Adipocyte (in vitro differentiated cells): ENCODE measurements at regions not wholly inside any gene's neighbourhood (a gene's known extent, or its start where the extent isn't known, plus 50 kb on each side); places are given as distances from the start of the nearest gene placed in this dataset.

ENCODE experiments used
- DNase-seq: peaks from one replicate; pipeline ENCODE4 v3.0.0-alpha.2; 2015; ENCODE audit warnings: low read depth
- H3K27me3 ChIP-seq: replicated peaks from 2 replicates; pipeline ENCODE4 v1.7.0; 2013; ENCODE audit warnings: mild to moderate bottlenecking, low read length, moderate library complexity; ENCODE audit not compliant: control insufficient read depth, insufficient read depth
- H3K36me3 ChIP-seq: 2 replicates; pipeline ENCODE4 v1.7.0; 2013; ENCODE audit warnings: low read length, mild to moderate bottlenecking, moderate library complexity; ENCODE audit not compliant: control insufficient read depth, insufficient read depth, severe bottlenecking
- H3K4me1 ChIP-seq: 2 replicates; pipeline ENCODE4 v1.7.0; 2013; ENCODE audit warnings: mild to moderate bottlenecking, low read length, moderate library complexity; ENCODE audit not compliant: control insufficient read depth, insufficient read depth
- H3K4me3 ChIP-seq: 2 replicates; pipeline ENCODE4 v1.7.0; 2013; ENCODE audit warnings: mild to moderate bottlenecking, low read length, moderate library complexity
- H3K9ac ChIP-seq: 2 replicates; pipeline ENCODE4 v1.7.0; 2013; ENCODE audit warnings: mild to moderate bottlenecking, low read length, moderate library complexity
- H3K9me3 ChIP-seq: 2 replicates; pipeline ENCODE4 v1.7.0; 2013; ENCODE audit warnings: mild to moderate bottlenecking, low read length, moderate library complexity; ENCODE audit not compliant: control insufficient read depth

DNA sequence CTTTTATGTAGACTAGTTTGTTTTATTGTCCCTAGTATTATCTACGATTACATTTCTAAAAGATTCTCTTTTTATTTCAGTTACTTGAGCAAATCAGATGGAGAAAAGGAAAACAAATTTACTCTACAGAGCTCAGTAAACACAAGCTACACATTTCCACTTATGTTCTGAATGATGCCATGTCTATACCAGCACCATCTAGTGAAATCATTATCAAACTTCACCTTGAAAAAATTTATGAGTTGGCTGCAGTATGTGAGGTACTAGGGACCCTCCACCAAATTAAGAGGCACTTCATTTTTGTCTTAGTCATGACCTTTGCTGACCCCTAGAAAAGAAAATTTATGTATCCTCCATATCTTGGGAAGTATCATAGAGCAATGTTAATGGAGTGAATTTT, 827.4 kb downstream of the SI start:
- Histone ChIP-seq H3K27me3 (no peaks in the 10 kb centered on the region), H3K4me3 (no peak overlapping the region), H3K4me1 (no peaks in the 10 kb centered on the region), H3K36me3 (no peaks in the 10 kb centered on the region), H3K9me3 (no peaks in the 10 kb centered on the region), H3K9ac (no peak overlapping the region)
- DNase-seq, result no peak

GRCh38 chr3:164236851-164237250, 841.4 kb downstream of the SI start:
- H3K9me3 ChIP-seq, result no peaks in the 10 kb centered on the region
- no peak overlapping the region for H3K9ac ChIP-seq
- no peaks in the 10 kb centered on the region for H3K27me3 ChIP-seq
- no peaks in the 10 kb centered on the region for H3K36me3 ChIP-seq
- no peaks in the 10 kb centered on the region for H3K4me1 ChIP-seq
- H3K4me3 ChIP-seq, result no peak overlapping the region
- no peak for DNase-seq

GRCh38 chr3:164235289-164236028, 842.8 kb downstream of the SI start:
- Histone ChIP-seq H3K9ac (no peak overlapping the region), H3K27me3 (no peaks in the 10 kb centered on the region), H3K36me3 (no peaks in the 10 kb centered on the region), H3K4me1 (no peaks in the 10 kb centered on the region), H3K9me3 (no peaks in the 10 kb centered on the region), H3K4me3 (no peak overlapping the region)
- DNase-seq, result no peak

DNA sequence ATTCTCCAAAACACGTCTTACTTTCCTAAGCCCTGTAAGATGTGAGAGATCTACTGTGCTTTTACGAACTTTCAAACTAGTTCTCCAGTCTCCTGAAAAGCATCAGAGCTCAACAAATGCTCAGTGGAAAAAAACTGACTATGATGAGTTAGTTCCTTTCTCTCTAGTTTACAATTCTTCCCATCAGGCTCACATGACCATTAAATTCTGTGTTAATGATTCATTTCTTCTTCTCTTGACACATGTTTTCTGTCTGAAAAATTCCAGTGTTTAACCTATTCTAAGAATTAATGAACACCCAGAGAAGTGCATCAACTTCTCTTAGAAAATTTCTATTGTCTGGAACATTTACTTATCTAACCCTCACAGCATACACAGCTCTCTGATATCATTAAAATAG, 844.3 kb downstream of the SI start:
- no peak overlapping the region for H3K9ac ChIP-seq
- no peak for DNase-seq
- H3K36me3 ChIP-seq, result no peaks in the 10 kb centered on the region
- H3K27me3 ChIP-seq, result no peaks in the 10 kb centered on the region
- no peaks in the 10 kb centered on the region for H3K9me3 ChIP-seq
- H3K4me1 ChIP-seq, result no peaks in the 10 kb centered on the region
- H3K4me3 ChIP-seq, result no peak overlapping the region

DNA sequence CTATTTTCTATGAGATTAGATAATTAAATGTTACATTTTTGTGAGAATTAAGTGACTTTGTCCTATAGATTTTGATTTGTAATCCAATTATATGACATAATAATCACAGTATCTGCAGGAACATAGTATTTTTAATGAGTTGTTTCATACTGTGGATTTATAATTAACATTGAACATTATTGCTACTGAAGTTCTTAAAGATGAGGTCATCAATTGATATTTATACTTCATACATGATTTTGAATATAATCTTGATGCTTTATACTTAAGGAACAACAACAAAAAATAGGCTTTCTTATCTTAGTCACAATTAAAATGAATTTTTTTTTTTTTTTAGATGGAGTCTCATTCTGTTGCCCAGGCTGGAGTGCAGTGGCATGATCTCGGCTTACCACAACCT, 846.6 kb downstream of the SI start:
- H3K4me3 ChIP-seq, result no peak overlapping the region
- H3K9ac ChIP-seq, result no peak overlapping the region
- no peaks in the 10 kb centered on the region for H3K4me1 ChIP-seq
- DNase-seq, result no peak
- no peaks in the 10 kb centered on the region for H3K36me3 ChIP-seq
- H3K9me3 ChIP-seq, result no peaks in the 10 kb centered on the region
- H3K27me3 ChIP-seq, result no peaks in the 10 kb centered on the region

DNA sequence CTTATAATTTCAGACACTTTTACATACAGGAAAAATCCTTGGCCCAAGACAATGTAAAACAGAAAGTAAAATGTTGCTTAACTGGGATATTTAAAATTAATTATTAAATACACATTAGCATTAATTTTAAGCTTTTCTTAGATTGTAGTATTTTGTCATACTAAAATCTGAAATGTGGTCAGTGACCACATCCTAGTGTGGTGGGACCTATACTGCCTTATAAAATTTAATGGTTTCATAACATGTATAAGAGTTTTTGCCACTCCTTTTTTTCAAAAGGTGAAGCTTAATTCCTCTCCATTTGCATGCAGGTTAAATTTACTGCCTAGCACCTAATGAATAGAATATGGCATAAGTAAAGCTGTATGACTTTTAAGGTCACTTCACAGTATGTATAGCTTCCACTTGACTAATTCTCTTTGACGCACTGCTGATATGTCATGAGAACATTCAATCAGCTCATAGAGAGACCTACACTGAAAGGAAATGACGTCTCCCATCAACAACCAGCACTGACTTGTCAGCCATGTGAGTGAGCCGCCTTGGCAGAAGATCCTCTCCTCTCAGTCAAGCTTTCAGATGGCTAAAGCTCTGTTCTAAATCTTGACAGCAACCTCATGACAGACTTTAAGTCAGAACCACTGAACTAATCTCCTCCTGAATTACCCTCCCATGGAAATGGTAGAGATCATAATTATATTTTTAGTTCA, 847.8 kb downstream of the SI start:
- no peak for DNase-seq
- Histone ChIP-seq H3K27me3 (no peaks in the 10 kb centered on the region), H3K4me3 (no peak overlapping the region), H3K9me3 (no peaks in the 10 kb centered on the region), H3K36me3 (no peaks in the 10 kb centered on the region), H3K4me1 (no peaks in the 10 kb centered on the region), H3K9ac (no peak overlapping the region)

DNA sequence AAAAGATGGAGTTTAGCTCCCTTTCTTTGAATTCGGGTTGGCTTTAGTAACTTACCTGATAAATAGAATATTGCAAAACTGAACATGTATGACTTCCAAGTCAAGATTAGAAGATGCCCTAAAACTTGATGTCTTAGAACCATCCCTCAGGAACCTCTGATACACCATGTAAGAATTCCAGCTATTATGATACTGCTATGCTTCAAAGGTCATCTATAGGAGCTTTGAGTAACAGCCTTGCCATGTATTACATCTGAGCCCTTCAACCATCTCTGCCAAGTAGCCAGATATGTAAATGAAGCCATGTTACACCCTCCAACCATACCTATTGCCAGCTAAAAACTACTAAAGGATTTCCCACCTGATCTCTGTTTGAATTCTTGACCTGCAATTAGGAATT, 854.2 kb downstream of the SI start:
- Histone ChIP-seq H3K9ac (no peak overlapping the region), H3K9me3 (peaks cover 6% of the 10 kb centered on the region), H3K4me1 (no peaks in the 10 kb centered on the region), H3K27me3 (no peaks in the 10 kb centered on the region), H3K36me3 (no peaks in the 10 kb centered on the region), H3K4me3 (no peak overlapping the region)
- no peak for DNase-seq

- DNase-seq, result no peak
- Histone ChIP-seq H3K27me3 (no peaks in the 10 kb centered on the region), H3K36me3 (no peaks in the 10 kb centered on the region), H3K9me3 (peaks cover 11% of the 10 kb centered on the region), H3K4me1 (no peaks in the 10 kb centered on the region), H3K4me3 (no peak overlapping the region), H3K9ac (no peak overlapping the region)
These were observed 856.1 kb downstream of the SI start for GRCh38 chr3:164222197-164222596.

GRCh38 chr3:164221297-164221696, 857.0 kb downstream of the SI start:
- Histone ChIP-seq H3K4me1 (no peaks in the 10 kb centered on the region), H3K4me3 (no peak overlapping the region), H3K9me3 (peaks cover 11% of the 10 kb centered on the region), H3K36me3 (no peaks in the 10 kb centered on the region), H3K27me3 (no peaks in the 10 kb centered on the region), H3K9ac (no peak overlapping the region)
- no peak for DNase-seq

DNA sequence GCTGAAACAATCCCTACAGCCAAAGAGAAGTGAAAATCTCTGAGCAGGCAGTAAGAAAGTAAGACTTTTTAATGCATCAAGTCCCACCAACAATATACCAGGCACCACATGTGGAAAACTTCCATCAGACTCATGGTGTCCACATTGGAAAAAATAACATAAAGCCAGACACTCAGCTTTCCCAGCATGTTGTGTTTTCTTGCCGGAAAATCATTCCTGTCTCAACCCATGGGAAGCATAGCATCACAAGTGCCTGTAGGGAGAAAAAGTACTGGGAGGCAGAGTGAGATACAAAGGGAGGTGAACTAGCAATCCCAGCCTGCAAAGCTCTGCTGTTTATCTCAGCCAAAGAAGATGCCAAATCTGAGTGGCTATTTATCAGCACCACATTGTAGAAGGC, 868.9 kb downstream of the SI start:
- no peaks in the 10 kb centered on the region for H3K4me1 ChIP-seq
- no peaks in the 10 kb centered on the region for H3K36me3 ChIP-seq
- H3K9ac ChIP-seq, result no peak overlapping the region
- H3K9me3 ChIP-seq, result no peaks in the 10 kb centered on the region
- H3K27me3 ChIP-seq, result no peaks in the 10 kb centered on the region
- no peak overlapping the region for H3K4me3 ChIP-seq
- DNase-seq, result no peak

DNA sequence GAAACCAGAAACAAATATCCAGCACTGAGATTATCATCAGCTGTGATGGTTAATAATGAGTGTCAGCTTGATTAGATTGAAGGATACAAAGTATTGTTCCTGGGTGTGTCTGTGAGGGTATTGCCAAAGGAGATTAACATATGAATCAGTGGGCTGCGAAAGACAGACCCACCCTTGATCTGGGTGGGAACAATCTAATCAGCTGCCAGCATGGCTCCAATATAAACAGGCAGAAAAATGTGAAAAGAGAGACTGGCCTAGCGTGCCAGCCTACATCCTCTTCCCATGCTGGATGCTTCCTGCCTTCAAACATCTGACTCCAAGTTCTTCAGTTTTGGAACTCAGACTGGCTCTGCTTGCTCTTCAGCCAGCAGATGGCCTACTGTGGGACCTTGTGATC, 869.5 kb downstream of the SI start:
- no peak overlapping the region for H3K4me3 ChIP-seq
- no peak overlapping the region for H3K9ac ChIP-seq
- no peaks in the 10 kb centered on the region for H3K9me3 ChIP-seq
- DNase-seq, result peak; percentile 2
- no peaks in the 10 kb centered on the region for H3K4me1 ChIP-seq
- no peaks in the 10 kb centered on the region for H3K36me3 ChIP-seq
- no peaks in the 10 kb centered on the region for H3K27me3 ChIP-seq
